SU-DHL-6 (cell line): ENCODE measurements at regions not wholly inside any gene's neighbourhood (a gene's known extent, or its start where the extent isn't known, plus 50 kb on each side); places are given as distances from the start of the nearest gene placed in this dataset.

Experiments
- EZH2phosphoT487 ChIP-seq: fragments of 200-600 bp; sonication (generic), shearing (Covaris generic); conservative IDR thresholded peaks from 2 replicates; pipeline ENCODE4 v1.6.1; 2018; ENCODE audit warnings: mild to moderate bottlenecking, antibody characterized with exemption, low read length, moderate library complexity, mixed read lengths
- TF ChIP-seq, protein P1 (sequence below): fragments of 200-600 bp; sonication (generic); IDR thresholded peaks from one replicate; pipeline ENCODE4 v1.5.1; 2017; ENCODE audit warnings: antibody characterized with exemption, mild to moderate bottlenecking, low read length, moderate library complexity; ENCODE audit not compliant: insufficient read depth, poor library complexity, severe bottlenecking

- TF ChIP-seq, protein P1, sequence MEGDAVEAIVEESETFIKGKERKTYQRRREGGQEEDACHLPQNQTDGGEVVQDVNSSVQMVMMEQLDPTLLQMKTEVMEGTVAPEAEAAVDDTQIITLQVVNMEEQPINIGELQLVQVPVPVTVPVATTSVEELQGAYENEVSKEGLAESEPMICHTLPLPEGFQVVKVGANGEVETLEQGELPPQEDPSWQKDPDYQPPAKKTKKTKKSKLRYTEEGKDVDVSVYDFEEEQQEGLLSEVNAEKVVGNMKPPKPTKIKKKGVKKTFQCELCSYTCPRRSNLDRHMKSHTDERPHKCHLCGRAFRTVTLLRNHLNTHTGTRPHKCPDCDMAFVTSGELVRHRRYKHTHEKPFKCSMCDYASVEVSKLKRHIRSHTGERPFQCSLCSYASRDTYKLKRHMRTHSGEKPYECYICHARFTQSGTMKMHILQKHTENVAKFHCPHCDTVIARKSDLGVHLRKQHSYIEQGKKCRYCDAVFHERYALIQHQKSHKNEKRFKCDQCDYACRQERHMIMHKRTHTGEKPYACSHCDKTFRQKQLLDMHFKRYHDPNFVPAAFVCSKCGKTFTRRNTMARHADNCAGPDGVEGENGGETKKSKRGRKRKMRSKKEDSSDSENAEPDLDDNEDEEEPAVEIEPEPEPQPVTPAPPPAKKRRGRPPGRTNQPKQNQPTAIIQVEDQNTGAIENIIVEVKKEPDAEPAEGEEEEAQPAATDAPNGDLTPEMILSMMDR: peak; percentile 58
- TF ChIP-seq EZH2phosphoT487: no peak
These were observed 133.2 kb downstream of the MTX3 start for GRCh38 chr5:79857714-79858409.
